ENCODE measurements at regions not wholly inside any gene's neighbourhood (a gene's known extent, or its start where the extent isn't known, plus 50 kb on each side); places are given as distances from the start of the nearest gene placed in this dataset.

DNA sequence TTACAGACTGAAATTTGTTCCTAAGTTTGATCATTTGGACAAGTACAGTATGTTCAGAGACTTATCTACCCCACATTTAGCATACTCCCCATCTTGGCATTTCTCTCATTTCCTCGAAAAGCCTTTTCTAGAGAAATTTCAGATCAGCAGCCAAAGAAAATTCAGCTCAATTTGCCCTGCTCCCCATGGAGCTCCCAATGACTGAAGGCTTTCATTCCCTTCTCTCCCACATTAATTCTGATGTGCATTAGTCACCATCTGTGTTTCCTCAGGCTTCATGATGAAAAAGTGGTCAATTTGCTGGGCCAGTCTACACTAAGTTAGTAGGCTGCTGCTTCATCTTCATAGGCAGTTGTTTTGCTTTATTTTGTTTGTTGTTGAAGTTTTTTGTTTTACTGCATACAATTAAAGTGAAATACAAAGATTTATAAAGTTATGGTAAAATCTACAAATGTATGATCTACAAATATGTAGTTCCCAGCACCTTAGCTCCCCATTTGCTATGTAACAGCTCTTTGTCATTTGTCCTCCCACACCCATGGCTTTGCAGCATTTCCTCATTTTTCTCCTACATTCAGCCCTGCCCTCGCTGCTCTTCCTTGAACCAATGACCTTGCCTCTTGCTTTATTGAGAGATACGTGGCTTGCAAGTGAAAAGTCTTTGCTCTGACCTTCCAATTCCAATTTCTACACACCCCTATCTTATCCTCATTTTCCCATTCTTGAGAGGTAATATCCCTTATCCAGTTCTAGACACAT is 193.9 kb downstream of the ANAPC10 start:
- DNase-seq = peak; percentile 20

DNA sequence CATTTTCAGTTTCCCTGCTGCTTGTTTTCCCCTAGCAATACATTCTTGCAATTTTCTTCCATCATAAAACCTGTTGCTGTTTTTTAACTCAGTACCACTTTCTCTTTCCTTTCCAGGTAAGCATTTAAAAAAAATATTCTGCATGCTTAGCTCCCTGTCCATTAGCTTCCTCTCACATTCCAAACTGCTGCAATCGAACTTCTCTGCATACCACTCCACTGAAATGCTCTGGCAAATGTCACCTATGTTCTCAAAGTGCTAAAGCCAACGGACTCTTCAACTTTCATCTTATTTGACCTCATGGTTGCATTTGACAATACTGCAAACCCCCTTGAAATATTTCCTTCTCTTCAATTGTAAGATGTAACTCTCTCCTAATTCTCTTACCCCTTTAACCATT is 192.7 kb downstream of the ANAPC10 start:
- no peak for DNase-seq

DNA sequence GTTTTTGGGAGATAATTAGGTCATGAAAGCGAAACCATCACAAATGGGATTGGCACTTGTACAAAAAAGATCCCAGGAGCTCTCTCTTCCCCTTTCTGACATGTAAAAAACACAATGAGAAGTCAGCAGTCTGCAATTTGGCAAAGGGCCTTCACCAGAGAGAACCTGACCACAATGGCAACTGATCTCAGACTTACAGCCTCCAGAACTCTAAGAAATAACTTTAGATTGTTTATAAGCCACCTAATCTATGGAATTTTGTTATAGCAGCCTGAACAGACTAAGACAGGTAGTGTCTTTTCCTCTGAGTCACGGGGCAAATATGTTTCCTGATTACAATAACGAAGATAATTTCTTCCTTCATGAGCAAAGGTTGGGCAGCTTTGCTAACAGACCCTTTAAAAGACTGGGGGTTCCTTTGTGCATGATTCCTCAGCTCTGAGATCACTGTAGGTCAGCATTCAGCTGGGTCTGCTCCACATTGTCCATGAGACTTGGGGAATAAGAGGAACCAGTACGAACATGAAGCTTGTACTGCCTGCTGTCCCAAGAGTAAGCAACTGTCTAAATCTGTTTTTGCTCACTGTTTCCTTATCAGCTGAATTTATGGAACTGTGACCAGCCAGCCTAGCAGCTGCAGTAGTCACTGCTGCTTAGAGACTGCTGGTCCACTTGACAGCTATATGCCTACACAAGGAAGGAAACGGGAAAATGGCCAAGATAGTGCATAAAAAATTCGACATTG is 191.6 kb downstream of the ANAPC10 start:
- DNase-seq = peak; percentile 39

DNA sequence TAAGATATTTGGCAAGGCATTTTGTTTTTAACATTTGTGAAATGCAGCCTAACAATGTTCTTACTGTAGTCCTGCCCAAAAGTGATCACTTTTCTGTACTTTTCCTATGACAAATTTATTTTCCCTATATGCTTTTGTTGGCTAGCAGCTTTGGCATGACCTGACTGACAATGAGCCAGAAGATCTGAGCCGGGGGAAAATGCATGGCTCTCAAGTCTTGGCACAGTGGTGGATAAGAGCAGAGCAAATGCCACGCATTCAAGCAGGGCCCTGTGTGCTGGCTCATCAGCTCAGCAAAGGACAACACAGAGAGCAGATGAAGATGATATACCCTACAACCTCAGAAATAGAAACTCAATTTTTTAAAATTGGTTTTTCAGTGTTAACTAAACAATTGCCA is 187.3 kb downstream of the ANAPC10 start:
- DNase-seq = no peak

Measured in suppressor macrophage treated with lipopolysaccharide for 4 hours (primary cell).